ENCODE measurements at regions not wholly inside any gene's neighbourhood (a gene's known extent, or its start where the extent isn't known, plus 50 kb on each side); places are given as distances from the start of the nearest gene placed in this dataset.

DNA sequence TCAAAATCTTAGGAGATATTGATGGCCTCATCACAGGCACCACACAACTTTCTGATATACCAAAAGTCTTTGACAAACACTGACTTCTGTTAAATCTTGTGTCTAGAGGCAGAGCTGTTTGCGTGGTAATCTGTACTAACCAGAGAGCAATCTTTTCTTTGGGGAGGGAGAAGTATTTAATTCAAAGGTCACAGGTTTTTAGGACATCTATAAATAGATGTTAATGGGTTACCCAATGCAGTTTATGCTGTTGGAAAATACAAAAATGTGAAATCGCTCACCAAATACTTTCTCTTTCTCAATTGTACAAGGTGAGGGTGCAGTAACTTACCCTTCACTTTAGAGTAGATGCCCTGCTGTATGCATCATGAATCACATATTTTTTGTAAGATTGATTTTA is 510.5 kb downstream of the NSUN3 start:
- no peak overlapping the region for H3K4me3 ChIP-seq
- H3K27ac ChIP-seq, result no peak overlapping the region
- intact Hi-C loops (cut with DNase I), result no loop called here
- TF ChIP-seq POLR2A (IDR thresholded peaks at IDR 0.05), result no peak
- TF ChIP-seq, protein P1, sequence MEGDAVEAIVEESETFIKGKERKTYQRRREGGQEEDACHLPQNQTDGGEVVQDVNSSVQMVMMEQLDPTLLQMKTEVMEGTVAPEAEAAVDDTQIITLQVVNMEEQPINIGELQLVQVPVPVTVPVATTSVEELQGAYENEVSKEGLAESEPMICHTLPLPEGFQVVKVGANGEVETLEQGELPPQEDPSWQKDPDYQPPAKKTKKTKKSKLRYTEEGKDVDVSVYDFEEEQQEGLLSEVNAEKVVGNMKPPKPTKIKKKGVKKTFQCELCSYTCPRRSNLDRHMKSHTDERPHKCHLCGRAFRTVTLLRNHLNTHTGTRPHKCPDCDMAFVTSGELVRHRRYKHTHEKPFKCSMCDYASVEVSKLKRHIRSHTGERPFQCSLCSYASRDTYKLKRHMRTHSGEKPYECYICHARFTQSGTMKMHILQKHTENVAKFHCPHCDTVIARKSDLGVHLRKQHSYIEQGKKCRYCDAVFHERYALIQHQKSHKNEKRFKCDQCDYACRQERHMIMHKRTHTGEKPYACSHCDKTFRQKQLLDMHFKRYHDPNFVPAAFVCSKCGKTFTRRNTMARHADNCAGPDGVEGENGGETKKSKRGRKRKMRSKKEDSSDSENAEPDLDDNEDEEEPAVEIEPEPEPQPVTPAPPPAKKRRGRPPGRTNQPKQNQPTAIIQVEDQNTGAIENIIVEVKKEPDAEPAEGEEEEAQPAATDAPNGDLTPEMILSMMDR (IDR thresholded peaks at IDR 0.05), result no peak
- H3K27me3 ChIP-seq, result no peaks in the 10 kb centered on the region
- H3K4me1 ChIP-seq, result no peaks in the 10 kb centered on the region
- no peaks in the 10 kb centered on the region for H3K36me3 ChIP-seq
- 82 to 94% methylated on average over 2 of the region's 2 CpGs for WGBS, 2 donors
- no peak for DNase-seq
- no peaks in the 10 kb centered on the region for H3K9me3 ChIP-seq

DNA sequence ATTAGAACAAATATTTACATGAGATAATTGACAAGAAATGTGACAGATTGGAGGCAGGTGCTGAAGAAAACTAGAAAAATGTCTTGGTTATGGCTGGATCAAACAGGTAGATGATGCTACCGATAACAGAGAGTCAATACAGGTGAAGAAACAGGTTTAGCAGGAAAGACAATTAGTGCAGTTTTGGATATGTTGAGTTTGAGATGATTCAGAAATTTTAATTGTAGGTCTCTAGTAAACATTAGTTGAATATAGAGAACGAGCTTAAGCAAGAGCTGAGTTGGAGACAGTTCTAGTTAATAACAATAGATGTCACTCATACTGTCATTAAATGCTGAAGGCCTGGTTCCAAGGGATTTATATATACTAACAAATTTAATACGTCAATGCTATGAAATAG is 524.4 kb downstream of the NSUN3 start:
- H3K4me1 ChIP-seq, result no peaks in the 10 kb centered on the region
- TF ChIP-seq, protein P1 (IDR thresholded peaks at IDR 0.05), result no peak
- TF ChIP-seq POLR2A (IDR thresholded peaks at IDR 0.05), result no peak
- H3K9me3 ChIP-seq, result no peaks in the 10 kb centered on the region
- no peak overlapping the region for H3K4me3 ChIP-seq
- WGBS, 2 donors, result 42 to 46% methylated on average over 3 of the region's 3 CpGs
- no peaks in the 10 kb centered on the region for H3K27me3 ChIP-seq
- no peak overlapping the region for H3K27ac ChIP-seq
- H3K36me3 ChIP-seq, result no peaks in the 10 kb centered on the region
- intact Hi-C loops (cut with DNase I), result no loop called here
- no peak for DNase-seq

DNA sequence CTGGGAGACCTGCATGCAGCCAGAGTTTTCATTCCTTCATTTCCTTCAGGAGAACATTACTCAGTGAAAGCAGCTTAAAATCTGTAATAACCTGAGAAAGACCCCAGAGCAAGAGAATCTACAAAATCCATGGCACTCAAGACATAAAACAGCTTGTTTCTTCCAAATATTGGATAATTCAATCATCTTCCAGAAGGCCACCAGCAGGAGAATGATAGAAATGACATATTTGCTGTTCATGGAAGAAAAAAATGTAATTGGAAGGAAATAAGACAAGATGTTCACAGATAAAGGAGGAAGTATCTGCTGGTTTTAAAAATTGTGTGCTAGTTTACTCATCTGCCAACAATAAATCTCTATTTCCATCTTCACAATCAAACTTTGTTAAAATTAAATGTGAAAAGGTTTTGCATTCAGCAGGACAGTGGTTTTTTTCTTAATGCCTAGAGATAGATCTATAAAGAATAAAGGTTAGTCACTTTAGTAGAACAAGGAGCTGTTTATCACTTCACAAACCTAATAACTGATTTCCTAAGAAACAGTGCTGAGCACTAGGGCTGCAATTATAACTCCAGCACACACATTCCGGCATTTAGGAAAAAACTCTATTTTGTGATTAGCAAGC is 530.8 kb downstream of the NSUN3 start:
- 90 to 92% methylated on average over 1 of the region's 1 CpG for WGBS, 2 donors
- no peaks in the 10 kb centered on the region for H3K9me3 ChIP-seq
- H3K4me3 ChIP-seq, result no peak overlapping the region
- no peak for TF ChIP-seq POLR2A (IDR thresholded peaks at IDR 0.05)
- TF ChIP-seq, protein P1 (IDR thresholded peaks at IDR 0.05), result no peak
- no peaks in the 10 kb centered on the region for H3K4me1 ChIP-seq
- H3K27ac ChIP-seq, result no peak overlapping the region
- no peak for DNase-seq
- no peaks in the 10 kb centered on the region for H3K36me3 ChIP-seq
- intact Hi-C loops (cut with DNase I), result no loop called here
- no peaks in the 10 kb centered on the region for H3K27me3 ChIP-seq

DNA sequence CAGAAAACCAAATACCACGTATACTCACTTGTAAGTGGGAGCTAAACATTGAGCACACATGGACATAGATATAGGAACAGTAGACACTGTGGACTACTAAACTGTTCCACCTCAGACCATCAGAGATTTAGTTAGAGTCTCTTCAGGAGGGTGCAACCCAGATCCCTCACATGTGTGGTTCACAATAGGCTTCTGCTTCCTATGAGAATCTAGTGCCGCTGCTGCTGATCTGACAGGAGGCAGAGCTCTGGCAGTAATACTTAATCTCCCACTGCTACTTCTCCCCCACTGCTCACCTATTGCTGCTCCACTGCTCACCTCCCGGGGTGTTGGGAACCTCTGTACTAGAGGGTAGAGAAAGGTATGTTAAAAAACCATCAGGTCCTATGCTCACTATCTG is 533.3 kb downstream of the NSUN3 start:
- no peak for TF ChIP-seq POLR2A (IDR thresholded peaks at IDR 0.05)
- TF ChIP-seq, protein P1 (IDR thresholded peaks at IDR 0.05), result no peak
- no peaks in the 10 kb centered on the region for H3K27me3 ChIP-seq
- intact Hi-C loops (cut with DNase I), result no loop called here
- no peaks in the 10 kb centered on the region for H3K36me3 ChIP-seq
- H3K27ac ChIP-seq, result no peak overlapping the region
- H3K9me3 ChIP-seq, result no peaks in the 10 kb centered on the region
- no peak for DNase-seq
- H3K4me3 ChIP-seq, result no peak overlapping the region
- H3K4me1 ChIP-seq, result no peaks in the 10 kb centered on the region
- WGBS, 2 donors, result 87 to 89% methylated on average over 3 of the region's 3 CpGs

DNA sequence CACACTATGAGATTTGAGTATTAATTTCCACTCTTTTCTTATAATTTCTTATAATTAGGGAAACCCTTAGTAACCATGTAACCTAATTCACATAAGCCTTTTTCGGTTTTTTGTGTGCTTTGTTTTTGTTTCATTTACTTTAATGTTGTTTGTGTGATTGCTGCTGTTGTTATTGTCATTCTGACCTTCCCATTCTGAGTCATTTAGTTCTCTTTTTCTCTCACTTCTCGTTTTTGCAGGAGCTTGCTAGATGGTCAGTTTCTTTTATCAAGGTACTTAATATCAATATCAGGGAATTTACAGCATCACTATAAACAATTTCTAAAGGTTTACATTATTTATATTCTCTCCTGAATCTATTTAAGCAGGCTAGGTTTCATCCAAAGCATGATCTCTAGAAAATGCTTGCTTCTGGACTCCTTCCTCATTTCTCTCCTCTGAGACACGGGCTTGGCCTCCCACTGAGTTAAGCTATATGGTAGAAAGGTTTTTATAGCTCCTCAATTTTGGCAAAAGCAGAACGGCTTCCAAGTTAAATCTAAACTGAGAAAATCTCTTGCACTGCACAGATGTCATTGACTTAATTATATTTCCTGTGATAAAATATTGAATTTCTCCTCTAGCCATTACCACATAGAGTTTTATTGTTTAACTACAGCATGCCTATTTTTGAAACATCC is 534.2 kb downstream of the NSUN3 start:
- whole genome bisulfite sequencing, 2 donors, result 44 to 50% methylated on average over 4 of the region's 4 CpGs
- intact Hi-C loops (cut with DNase I), result no loop called here
- TF ChIP-seq, protein P1 (IDR thresholded peaks at IDR 0.05), result no peak
- no peak for TF ChIP-seq POLR2A (IDR thresholded peaks at IDR 0.05)
- H3K4me3 ChIP-seq, result no peak overlapping the region
- H3K4me1 ChIP-seq, result no peaks in the 10 kb centered on the region
- no peaks in the 10 kb centered on the region for H3K9me3 ChIP-seq
- no peak overlapping the region for H3K27ac ChIP-seq
- H3K36me3 ChIP-seq, result no peaks in the 10 kb centered on the region
- DNase-seq, result no peak
- no peaks in the 10 kb centered on the region for H3K27me3 ChIP-seq
